Neural progenitor cell (in vitro differentiated cells): ENCODE measurements at regions not wholly inside any gene's neighbourhood (a gene's known extent, or its start where the extent isn't known, plus 50 kb on each side); places are given as distances from the start of the nearest gene placed in this dataset.

Source experiments
- DNase-seq: peaks from one replicate; pipeline ENCODE4 v3.0.0-alpha.2; 2016; ENCODE audit warnings: low spot score
- H2AFZ ChIP-seq: fragments of 200-600 bp; sonication (generic); replicated peaks from 2 replicates; pipeline ENCODE4 v1.6.1; 2016; ENCODE audit warnings: antibody characterized with exemption
- H3F3A ChIP-seq: fragments of 200-600 bp; sonication (generic); 2 replicates; pipeline ENCODE4 v1.6.1; 2016; ENCODE audit warnings: antibody characterized with exemption, low read depth
- H3K27ac ChIP-seq: fragments of 200-600 bp; sonication (generic); 2 replicates; pipeline ENCODE4 v1.5.1; 2016; ENCODE audit warnings: mild to moderate bottlenecking
- H3K27me3 ChIP-seq: fragments of 200-600 bp; sonication (generic); 2 replicates; pipeline ENCODE4 v1.6.1; 2016; ENCODE audit warnings: mild to moderate bottlenecking, moderate library complexity
- H3K36me3 ChIP-seq: fragments of 200-600 bp; sonication (generic); 2 replicates; pipeline ENCODE4 v1.5.1; 2016
- H3K4me1 ChIP-seq: fragments of 200-600 bp; sonication (generic); 2 replicates; pipeline ENCODE4 v1.6.1; 2016; ENCODE audit warnings: mixed run types
- H3K4me2 ChIP-seq: fragments of 200-600 bp; sonication (generic); 2 replicates; pipeline ENCODE4 v1.6.1; 2016
- H3K4me3 ChIP-seq: fragments of 200-600 bp; sonication (generic); 2 replicates; pipeline ENCODE4 v1.5.1; 2016
- H3K79me2 ChIP-seq: fragments of 200-600 bp; sonication (generic); 2 replicates; pipeline ENCODE4 v1.6.1; 2016; ENCODE audit warnings: low read depth
- H3K9ac ChIP-seq: fragments of 200-600 bp; sonication (generic); 2 replicates; pipeline ENCODE4 v1.6.1; 2016
- H3K9me3 ChIP-seq: fragments of 200-600 bp; sonication (generic); 2 replicates; pipeline ENCODE4 v1.5.1; 2016; ENCODE audit warnings: low read depth
- H4K20me1 ChIP-seq: fragments of 200-600 bp; sonication (generic); 2 replicates; pipeline ENCODE4 v1.6.1; 2016; ENCODE audit warnings: low read depth
- H3K27ac Mint-ChIP-seq: 3 replicates; pipeline ENCODE4 v1.8.0; 2021; ENCODE audit warnings: mixed read lengths
- H3K27me3 Mint-ChIP-seq: 2 replicates; pipeline ENCODE4 v1.8.0; 2022; ENCODE audit warnings: low read depth, mild to moderate bottlenecking, inconsistent platforms, moderate library complexity, mixed read lengths; ENCODE audit not compliant: insufficient read depth
- H3K36me3 Mint-ChIP-seq: 3 replicates; pipeline ENCODE4 v1.8.0; 2021; ENCODE audit warnings: mixed read lengths
- H3K4me1 Mint-ChIP-seq: 3 replicates; pipeline ENCODE4 v1.8.0; 2021; ENCODE audit warnings: mixed read lengths
- H3K4me3 Mint-ChIP-seq: 3 replicates; pipeline ENCODE4 v1.8.0; 2021; ENCODE audit warnings: mild to moderate bottlenecking, moderate library complexity, mixed read lengths
- H3K9me3 Mint-ChIP-seq: 3 replicates; pipeline ENCODE4 v1.8.0; 2020; ENCODE audit warnings: mixed read lengths
- CTCF ChIP-seq: fragments of 200-600 bp; sonication (generic); IDR thresholded peaks from 2 replicates; pipeline ENCODE4 v1.5.1; 2017; ENCODE audit warnings: antibody characterized with exemption, mild to moderate bottlenecking
- EZH2 ChIP-seq: fragments of 200-600 bp; sonication (generic); IDR thresholded peaks from 2 replicates; pipeline ENCODE4 v1.6.1; 2017; ENCODE audit warnings: antibody characterized with exemption, mild to moderate bottlenecking, moderate library complexity
- EZH2phosphoT487 ChIP-seq: fragments of 200-600 bp; sonication (generic); IDR thresholded peaks from 2 replicates; pipeline ENCODE4 v1.6.1; 2017; ENCODE audit warnings: antibody characterized with exemption

- Histone ChIP-seq H3F3A (no peaks in the 10 kb centered on the region), H3K4me1 (no peaks in the 10 kb centered on the region), H2AFZ (no peak overlapping the region), H3K4me3 (no peak overlapping the region), H3K27ac (no peak overlapping the region), H3K9ac (no peak overlapping the region), H3K4me2 (no peak overlapping the region), H3K79me2 (no peaks in the 10 kb centered on the region), H3K9me3 (no peaks in the 10 kb centered on the region), H4K20me1 (no peaks in the 10 kb centered on the region), H3K27me3 (no peaks in the 10 kb centered on the region), H3K36me3 (no peaks in the 10 kb centered on the region)
- no peak for DNase-seq
- Mint-ChIP-seq H3K36me3 (peaks cover 1% of the 10 kb centered on the region), H3K27me3 (peaks cover 7% of the 10 kb centered on the region), H3K4me1 (peaks cover 16% of the 10 kb centered on the region), H3K4me3 (no peak overlapping the region), H3K9me3 (peaks cover 21% of the 10 kb centered on the region), H3K27ac (peak overlapping the region; percentile 57)
- TF ChIP-seq EZH2phosphoT487 (no peak), EZH2 (no peak), CTCF (no peak)
Observed at GRCh38 chr11:128188346-128189004, 398.9 kb downstream of the ETS1 start.

- Histone ChIP-seq H3K36me3 (no peaks in the 10 kb centered on the region), H3K79me2 (no peaks in the 10 kb centered on the region), H3F3A (no peaks in the 10 kb centered on the region), H3K4me2 (no peak overlapping the region), H3K9ac (no peak overlapping the region), H3K27ac (no peak overlapping the region), H3K4me1 (no peaks in the 10 kb centered on the region), H4K20me1 (no peaks in the 10 kb centered on the region), H3K9me3 (no peaks in the 10 kb centered on the region), H3K4me3 (no peak overlapping the region), H2AFZ (no peak overlapping the region), H3K27me3 (no peaks in the 10 kb centered on the region)
- no peak for DNase-seq
- TF ChIP-seq CTCF, result no peak
- no peak for TF ChIP-seq EZH2
- TF ChIP-seq EZH2phosphoT487, result no peak
- H3K4me1 Mint-ChIP-seq, result peaks cover 17% of the 10 kb centered on the region
- H3K27me3 Mint-ChIP-seq, result peaks cover 6% of the 10 kb centered on the region
- H3K36me3 Mint-ChIP-seq, result peaks cover 1% of the 10 kb centered on the region
- H3K9me3 Mint-ChIP-seq, result peaks cover 21% of the 10 kb centered on the region
- peak overlapping the region; percentile 57 for H3K27ac Mint-ChIP-seq
- no peak overlapping the region for H3K4me3 Mint-ChIP-seq
Observed at GRCh38 chr11:128187835-128188234, 399.5 kb downstream of the ETS1 start.

- Mint-ChIP-seq H3K27ac (no peak overlapping the region), H3K4me1 (peaks cover 19% of the 10 kb centered on the region), H3K4me3 (no peak overlapping the region), H3K9me3 (peaks cover 21% of the 10 kb centered on the region), H3K36me3 (peaks cover 1% of the 10 kb centered on the region), H3K27me3 (peaks cover 5% of the 10 kb centered on the region)
- H4K20me1 ChIP-seq, result no peaks in the 10 kb centered on the region
- H3K36me3 ChIP-seq, result no peaks in the 10 kb centered on the region
- H3K27ac ChIP-seq, result no peak overlapping the region
- H3K4me1 ChIP-seq, result no peaks in the 10 kb centered on the region
- no peaks in the 10 kb centered on the region for H3K9me3 ChIP-seq
- no peaks in the 10 kb centered on the region for H3F3A ChIP-seq
- TF ChIP-seq EZH2 (no peak), CTCF (no peak), EZH2phosphoT487 (no peak)
- no peak overlapping the region for H3K4me2 ChIP-seq
- no peaks in the 10 kb centered on the region for H3K27me3 ChIP-seq
- H3K79me2 ChIP-seq, result no peaks in the 10 kb centered on the region
- no peak overlapping the region for H3K4me3 ChIP-seq
- H2AFZ ChIP-seq, result no peak overlapping the region
- H3K9ac ChIP-seq, result no peak overlapping the region
- DNase-seq, result no peak
Observed at GRCh38 chr11:128187377-128187776, 400.0 kb downstream of the ETS1 start.
